ENCODE measurements at regions not wholly inside any gene's neighbourhood (a gene's known extent, or its start where the extent isn't known, plus 50 kb on each side); places are given as distances from the start of the nearest gene placed in this dataset.
A peak's percentile ranks its signal among the peaks of the same experiment; 100 is the strongest.
"Not testable (repeated sequence)": the region's sequence is repeated elsewhere in the genome, so short reads cannot be mapped to it uniquely, and the experiment has no call there.

GRCh38 chr1:78289603-78290002, 201.2 kb upstream of the PTGFR start:
- Mint-ChIP-seq H3K27me3 (peaks cover 3% of the 10 kb centered on the region), H3K36me3 (ENCODE audit: low read depth) (no peaks in the 10 kb centered on the region), H3K4me3 (no peak overlapping the region), H3K27ac (no peak overlapping the region), H3K4me1 (no peaks in the 10 kb centered on the region)
- ATAC-seq = no peak
- no peak for DNase-seq
- H3K9me3 ChIP-seq (ENCODE audit: control insufficient read depth, low read length, poor library complexity, severe bottlenecking) = no peaks in the 10 kb centered on the region

GRCh38 chr1:78291418-78291817, 199.4 kb upstream of the PTGFR start:
- H3K27me3 Mint-ChIP-seq = no peaks in the 10 kb centered on the region
- no peak overlapping the region for H3K27ac Mint-ChIP-seq
- H3K9me3 ChIP-seq (ENCODE audit: control insufficient read depth, low read length, poor library complexity, severe bottlenecking) = no peaks in the 10 kb centered on the region
- no peak overlapping the region for H3K4me3 Mint-ChIP-seq
- no peaks in the 10 kb centered on the region for H3K36me3 Mint-ChIP-seq (ENCODE audit: low read depth)
- DNase-seq (no peak), ATAC-seq (no peak)
- H3K4me1 Mint-ChIP-seq = no peaks in the 10 kb centered on the region

GRCh38 chr1:78291872-78292271, 198.9 kb upstream of the PTGFR start:
- H3K9me3 ChIP-seq (ENCODE audit: control insufficient read depth, low read length, poor library complexity, severe bottlenecking) = no peaks in the 10 kb centered on the region
- Mint-ChIP-seq H3K36me3 (ENCODE audit: low read depth) (no peaks in the 10 kb centered on the region), H3K4me3 (no peak overlapping the region), H3K27ac (no peak overlapping the region), H3K4me1 (no peaks in the 10 kb centered on the region), H3K27me3 (no peaks in the 10 kb centered on the region)
- no peak for DNase-seq
- ATAC-seq = no peak

GRCh38 chr1:78292361-78292760, 198.4 kb upstream of the PTGFR start:
- H3K9me3 ChIP-seq (ENCODE audit: control insufficient read depth, low read length, poor library complexity, severe bottlenecking) = no peaks in the 10 kb centered on the region
- DNase-seq = no peak
- no peaks in the 10 kb centered on the region for H3K4me1 Mint-ChIP-seq
- H3K27me3 Mint-ChIP-seq = no peaks in the 10 kb centered on the region
- H3K36me3 Mint-ChIP-seq (ENCODE audit: low read depth) = no peaks in the 10 kb centered on the region
- no peak for ATAC-seq
- no peak overlapping the region for H3K4me3 Mint-ChIP-seq
- H3K27ac Mint-ChIP-seq = no peak overlapping the region

- no peaks in the 10 kb centered on the region for H3K36me3 Mint-ChIP-seq (ENCODE audit: low read depth)
- ATAC-seq (peak; percentile 25), DNase-seq (no peak)
- no peak overlapping the region for H3K27ac Mint-ChIP-seq
- H3K27me3 Mint-ChIP-seq = no peaks in the 10 kb centered on the region
- no peak overlapping the region for H3K4me3 Mint-ChIP-seq
- no peaks in the 10 kb centered on the region for H3K4me1 Mint-ChIP-seq
- no peaks in the 10 kb centered on the region for H3K9me3 ChIP-seq (ENCODE audit: control insufficient read depth, low read length, poor library complexity, severe bottlenecking)
Measured at GRCh38 chr1:78297836-78298235, 192.9 kb upstream of the PTGFR start.

- Mint-ChIP-seq H3K36me3 (ENCODE audit: low read depth) (no peaks in the 10 kb centered on the region), H3K4me1 (no peaks in the 10 kb centered on the region), H3K4me3 (no peak overlapping the region), H3K27me3 (no peaks in the 10 kb centered on the region), H3K27ac (no peak overlapping the region)
- DNase-seq (no peak), ATAC-seq (no peak)
- H3K9me3 ChIP-seq (ENCODE audit: control insufficient read depth, low read length, poor library complexity, severe bottlenecking) = no peaks in the 10 kb centered on the region
Measured at GRCh38 chr1:78298349-78298748, 192.4 kb upstream of the PTGFR start.

GRCh38 chr1:78301141-78301540, 189.6 kb upstream of the PTGFR start:
- ATAC-seq = no peak
- DNase-seq = no peak
- no peaks in the 10 kb centered on the region for H3K9me3 ChIP-seq (ENCODE audit: control insufficient read depth, low read length, poor library complexity, severe bottlenecking)
- Mint-ChIP-seq H3K4me3 (no peak overlapping the region), H3K36me3 (ENCODE audit: low read depth) (no peaks in the 10 kb centered on the region), H3K27me3 (peaks cover 6% of the 10 kb centered on the region), H3K27ac (no peak overlapping the region), H3K4me1 (no peaks in the 10 kb centered on the region)

GRCh38 chr1:78303620-78304019, 187.2 kb upstream of the PTGFR start:
- H3K9me3 ChIP-seq (ENCODE audit: control insufficient read depth, low read length, poor library complexity, severe bottlenecking) = no peaks in the 10 kb centered on the region
- ATAC-seq (no peak), DNase-seq (no peak)
- H3K4me3 Mint-ChIP-seq = no peak overlapping the region
- no peaks in the 10 kb centered on the region for H3K4me1 Mint-ChIP-seq
- peaks cover 11% of the 10 kb centered on the region for H3K27me3 Mint-ChIP-seq
- no peak overlapping the region for H3K27ac Mint-ChIP-seq
- no peaks in the 10 kb centered on the region for H3K36me3 Mint-ChIP-seq (ENCODE audit: low read depth)

- Mint-ChIP-seq H3K27ac (no peak overlapping the region), H3K27me3 (peaks cover 12% of the 10 kb centered on the region), H3K4me1 (no peaks in the 10 kb centered on the region), H3K36me3 (ENCODE audit: low read depth) (no peaks in the 10 kb centered on the region), H3K4me3 (no peak overlapping the region)
- H3K9me3 ChIP-seq (ENCODE audit: control insufficient read depth, low read length, poor library complexity, severe bottlenecking) = no peaks in the 10 kb centered on the region
- ATAC-seq (no peak), DNase-seq (no peak)
Measured at GRCh38 chr1:78304341-78304740, 186.4 kb upstream of the PTGFR start.

GRCh38 chr1:78304761-78305160, 186.0 kb upstream of the PTGFR start:
- DNase-seq = no peak
- Mint-ChIP-seq H3K27ac (no peak overlapping the region), H3K27me3 (peaks cover 12% of the 10 kb centered on the region), H3K36me3 (ENCODE audit: low read depth) (no peaks in the 10 kb centered on the region), H3K4me1 (no peaks in the 10 kb centered on the region), H3K4me3 (no peak overlapping the region)
- no peak for ATAC-seq
- H3K9me3 ChIP-seq (ENCODE audit: control insufficient read depth, low read length, poor library complexity, severe bottlenecking) = no peaks in the 10 kb centered on the region

GRCh38 chr1:78310261-78310660, 180.5 kb upstream of the PTGFR start:
- not testable (repeated sequence) for H3K36me3 Mint-ChIP-seq (ENCODE audit: low read depth); ATAC-seq; H3K4me1 Mint-ChIP-seq; H3K9me3 ChIP-seq (ENCODE audit: control insufficient read depth, low read length, poor library complexity, severe bottlenecking); DNase-seq; H3K27ac Mint-ChIP-seq; H3K4me3 Mint-ChIP-seq
- peaks cover 11% of the 10 kb centered on the region for H3K27me3 Mint-ChIP-seq

- DNase-seq = no peak
- H3K36me3 Mint-ChIP-seq (ENCODE audit: low read depth) = no peaks in the 10 kb centered on the region
- ATAC-seq = no peak
- H3K4me3 Mint-ChIP-seq = no peak overlapping the region
- H3K4me1 Mint-ChIP-seq = no peaks in the 10 kb centered on the region
- no peak overlapping the region for H3K27ac Mint-ChIP-seq
- H3K27me3 Mint-ChIP-seq = no peaks in the 10 kb centered on the region
- H3K9me3 ChIP-seq (ENCODE audit: control insufficient read depth, low read length, poor library complexity, severe bottlenecking) = no peaks in the 10 kb centered on the region
Measured at GRCh38 chr1:78318011-78318410, 172.8 kb upstream of the PTGFR start.

GRCh38 chr1:78319603-78320002, 171.2 kb upstream of the PTGFR start:
- no peak overlapping the region for H3K4me3 Mint-ChIP-seq
- no peak for ATAC-seq
- peaks cover under 1% of the 10 kb centered on the region for H3K27me3 Mint-ChIP-seq
- no peak overlapping the region for H3K27ac Mint-ChIP-seq
- no peaks in the 10 kb centered on the region for H3K4me1 Mint-ChIP-seq
- no peak for DNase-seq
- no peaks in the 10 kb centered on the region for H3K9me3 ChIP-seq (ENCODE audit: control insufficient read depth, low read length, poor library complexity, severe bottlenecking)
- H3K36me3 Mint-ChIP-seq (ENCODE audit: low read depth) = no peaks in the 10 kb centered on the region

- H3K9me3 ChIP-seq (ENCODE audit: control insufficient read depth, low read length, poor library complexity, severe bottlenecking) = no peaks in the 10 kb centered on the region
- H3K4me1 Mint-ChIP-seq = no peaks in the 10 kb centered on the region
- DNase-seq (no peak), ATAC-seq (no peak)
- H3K27me3 Mint-ChIP-seq = peaks cover 14% of the 10 kb centered on the region
- no peaks in the 10 kb centered on the region for H3K36me3 Mint-ChIP-seq (ENCODE audit: low read depth)
- no peak overlapping the region for H3K4me3 Mint-ChIP-seq
- H3K27ac Mint-ChIP-seq = no peak overlapping the region
Measured at GRCh38 chr1:78322928-78323680, 167.7 kb upstream of the PTGFR start.
